ENCODE measurements at regions not wholly inside any gene's neighbourhood (a gene's known extent, or its start where the extent isn't known, plus 50 kb on each side); places are given as distances from the start of the nearest gene placed in this dataset.

- no peak for DNase-seq
Observed at GRCh38 chr5:128591598-128592455, 53.8 kb upstream of the FBN2 start.

- DNase-seq, result no peak
Observed at GRCh38 chr5:128596071-128596470, 58.0 kb upstream of the FBN2 start.

GRCh38 chr5:128597156-128597555 is 59.1 kb upstream of the FBN2 start:
- no peak for DNase-seq

GRCh38 chr5:128613128-128613527 is 75.1 kb upstream of the FBN2 start:
- DNase-seq, result no peak

GRCh38 chr5:128613766-128614165 is 75.7 kb upstream of the FBN2 start:
- no peak for DNase-seq

- no peak for DNase-seq
Observed at GRCh38 chr5:128615578-128615977, 77.5 kb upstream of the FBN2 start.

- DNase-seq, result no peak
Observed at GRCh38 chr5:128626536-128627090, 88.6 kb upstream of the FBN2 start.

GRCh38 chr5:128627939-128628338 is 89.9 kb upstream of the FBN2 start:
- no peak for DNase-seq

- no peak for DNase-seq
Observed at GRCh38 chr5:128629157-128629556, 91.1 kb upstream of the FBN2 start.

- DNase-seq, result no peak
Observed at GRCh38 chr5:128630121-128630520, 92.1 kb upstream of the FBN2 start.

GRCh38 chr5:128631771-128632170 is 93.7 kb upstream of the FBN2 start:
- DNase-seq, result no peak

- no peak for DNase-seq
Observed at GRCh38 chr5:128632264-128632663, 94.2 kb upstream of the FBN2 start.

GRCh38 chr5:128633901-128634300 is 95.9 kb upstream of the FBN2 start:
- DNase-seq, result no peak

- DNase-seq, result no peak
Observed at GRCh38 chr5:128635379-128635778, 97.3 kb upstream of the FBN2 start.

GRCh38 chr5:128636361-128636760 is 98.3 kb upstream of the FBN2 start:
- DNase-seq, result no peak

- DNase-seq, result no peak
Observed at GRCh38 chr5:128637031-128637430, 99.0 kb upstream of the FBN2 start.

- DNase-seq, result no peak
Observed at GRCh38 chr5:128641861-128642260, 103.8 kb upstream of the FBN2 start.

GRCh38 chr5:128644863-128645262 is 106.8 kb upstream of the FBN2 start:
- DNase-seq, result no peak

- no peak for DNase-seq
Observed at GRCh38 chr5:128645581-128645980, 107.5 kb upstream of the FBN2 start.

- DNase-seq, result no peak
Observed at GRCh38 chr5:128646176-128646575, 108.1 kb upstream of the FBN2 start.

GRCh38 chr5:128649192-128649591 is 111.1 kb upstream of the FBN2 start:
- DNase-seq, result no peak

GRCh38 chr5:128662997-128663396 is 125.0 kb upstream of the FBN2 start:
- no peak for DNase-seq

- no peak for DNase-seq
Observed at GRCh38 chr5:128665747-128666355, 127.8 kb upstream of the FBN2 start.

- no peak for DNase-seq
Observed at GRCh38 chr5:128667152-128667551, 129.1 kb upstream of the FBN2 start.
